ENCODE measurements at regions not wholly inside any gene's neighbourhood (a gene's known extent, or its start where the extent isn't known, plus 50 kb on each side); places are given as distances from the start of the nearest gene placed in this dataset.

DNA sequence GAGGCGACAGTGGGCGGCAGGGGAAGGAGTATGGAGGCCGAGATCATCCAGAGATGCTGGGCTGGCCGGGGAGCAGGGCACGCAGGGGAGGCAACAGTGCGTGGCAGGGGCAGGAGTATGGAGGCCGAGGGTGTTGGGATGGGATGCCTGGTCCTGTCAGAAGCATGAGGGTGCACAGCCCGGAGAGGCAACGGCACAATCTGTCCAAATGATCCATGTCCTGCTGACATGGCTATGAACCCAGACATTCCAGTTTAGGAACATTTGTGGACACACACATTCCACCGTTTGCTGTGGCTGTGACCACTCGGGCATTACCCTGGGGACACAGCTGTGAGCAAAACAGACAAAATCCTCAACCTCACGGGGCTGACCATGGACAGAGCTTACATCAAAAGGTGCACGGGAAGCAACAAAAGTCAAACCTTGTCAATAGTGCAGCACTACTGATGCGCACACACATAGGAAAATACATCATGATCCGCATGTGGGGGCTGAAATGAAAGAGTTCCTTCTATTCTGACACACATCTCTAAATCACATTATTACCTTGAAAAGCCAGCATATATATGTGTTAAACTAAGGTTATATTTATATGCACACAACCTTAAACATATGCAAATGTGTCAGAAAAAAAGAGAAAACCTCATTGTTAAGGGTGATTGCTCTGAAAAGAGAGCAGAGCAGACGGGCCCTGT, 144.0 kb upstream of the GPC1 start:
- no peak for DNase-seq (ENCODE audit: low spot score)
- in situ Hi-C loops (cut with MboI; ENCODE audit: low pct_unique_long_range_greater_than_20kb, low sequenced_read_pairs, unreplicated experiment), result no loop called here
- TF ChIP-seq, protein P1, sequence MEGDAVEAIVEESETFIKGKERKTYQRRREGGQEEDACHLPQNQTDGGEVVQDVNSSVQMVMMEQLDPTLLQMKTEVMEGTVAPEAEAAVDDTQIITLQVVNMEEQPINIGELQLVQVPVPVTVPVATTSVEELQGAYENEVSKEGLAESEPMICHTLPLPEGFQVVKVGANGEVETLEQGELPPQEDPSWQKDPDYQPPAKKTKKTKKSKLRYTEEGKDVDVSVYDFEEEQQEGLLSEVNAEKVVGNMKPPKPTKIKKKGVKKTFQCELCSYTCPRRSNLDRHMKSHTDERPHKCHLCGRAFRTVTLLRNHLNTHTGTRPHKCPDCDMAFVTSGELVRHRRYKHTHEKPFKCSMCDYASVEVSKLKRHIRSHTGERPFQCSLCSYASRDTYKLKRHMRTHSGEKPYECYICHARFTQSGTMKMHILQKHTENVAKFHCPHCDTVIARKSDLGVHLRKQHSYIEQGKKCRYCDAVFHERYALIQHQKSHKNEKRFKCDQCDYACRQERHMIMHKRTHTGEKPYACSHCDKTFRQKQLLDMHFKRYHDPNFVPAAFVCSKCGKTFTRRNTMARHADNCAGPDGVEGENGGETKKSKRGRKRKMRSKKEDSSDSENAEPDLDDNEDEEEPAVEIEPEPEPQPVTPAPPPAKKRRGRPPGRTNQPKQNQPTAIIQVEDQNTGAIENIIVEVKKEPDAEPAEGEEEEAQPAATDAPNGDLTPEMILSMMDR (IDR thresholded peaks at IDR 0.05; ENCODE audit: extremely low read depth, insufficient read depth, missing control alignments), result no peak

DNA sequence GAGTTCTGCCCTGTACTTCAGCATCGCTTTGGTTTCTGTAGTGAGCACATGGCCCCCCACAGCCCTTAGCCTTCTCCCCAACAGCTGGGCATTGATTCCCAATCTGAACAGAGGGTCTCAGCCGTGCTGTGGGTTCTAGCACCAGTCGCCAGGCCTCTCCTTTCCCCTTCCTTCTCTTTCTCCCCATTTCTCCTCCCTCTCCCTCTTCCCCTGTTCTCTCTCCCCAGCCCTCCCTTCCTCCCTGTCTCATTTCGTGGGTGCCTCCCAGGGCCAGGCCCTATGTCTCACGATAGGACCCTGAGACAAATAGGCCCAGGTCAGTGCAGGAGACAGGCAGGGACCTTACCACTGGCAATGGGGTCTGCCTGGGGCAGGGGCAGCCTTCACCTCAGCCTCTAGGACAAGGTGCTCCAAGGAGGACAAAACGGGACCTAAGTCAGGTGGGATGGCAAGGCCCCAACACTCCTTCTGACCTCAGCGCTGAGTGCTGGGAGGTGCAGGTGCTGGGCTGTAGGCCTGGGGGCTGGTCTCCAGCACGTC, 143.4 kb upstream of the GPC1 start:
- DNase-seq (ENCODE audit: low spot score), result no peak
- in situ Hi-C loops (cut with MboI; ENCODE audit: low pct_unique_long_range_greater_than_20kb, low sequenced_read_pairs, unreplicated experiment), result no loop called here
- TF ChIP-seq, protein P1 (IDR thresholded peaks at IDR 0.05; ENCODE audit: extremely low read depth, insufficient read depth, missing control alignments), result no peak

DNA sequence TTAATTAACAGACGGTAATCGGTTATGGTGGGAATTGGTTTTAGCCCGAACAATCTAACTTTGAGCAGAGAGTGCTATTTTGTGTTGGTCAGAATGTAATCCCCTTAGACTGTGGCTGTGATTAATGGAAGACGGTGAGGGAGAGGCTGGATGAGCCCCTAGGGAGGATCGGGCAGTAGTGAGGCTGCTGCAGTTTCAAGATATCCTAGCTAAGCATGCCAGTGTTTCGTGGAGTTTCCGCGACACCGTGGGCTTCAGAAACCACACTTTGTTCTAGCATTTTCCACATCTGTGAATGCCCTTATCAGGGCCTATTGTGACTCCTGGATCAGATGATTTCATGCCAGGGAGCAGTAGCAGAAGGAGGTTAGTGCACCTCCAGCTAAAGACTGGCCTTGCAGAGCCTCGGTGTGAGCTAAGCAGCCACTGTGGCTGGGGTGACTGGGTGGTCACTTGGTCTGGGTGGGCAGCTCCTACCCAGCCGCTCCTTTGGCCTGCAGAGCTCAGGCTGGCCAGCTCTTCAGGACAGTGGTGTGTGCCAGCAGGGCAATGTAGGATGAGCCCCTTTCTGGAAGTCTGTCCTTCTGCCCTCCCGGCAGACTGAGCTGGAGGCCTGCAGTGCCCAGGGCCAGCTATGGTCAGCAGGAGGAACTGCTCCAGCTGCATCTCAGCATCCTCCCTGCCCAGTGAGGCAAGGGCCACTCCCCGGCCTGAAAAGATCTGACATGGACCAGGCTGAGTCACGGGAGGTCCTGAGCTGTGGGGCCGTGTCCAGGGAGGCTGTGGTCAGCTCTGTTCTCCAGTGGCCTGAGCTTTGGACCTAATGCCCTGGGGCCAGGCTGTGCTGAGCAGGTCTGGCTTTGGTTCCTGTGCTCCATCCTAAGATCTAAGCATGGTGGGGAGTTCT, 142.6 kb upstream of the GPC1 start:
- in situ Hi-C loops (cut with MboI; ENCODE audit: low pct_unique_long_range_greater_than_20kb, low sequenced_read_pairs, unreplicated experiment), result no loop called here
- DNase-seq (ENCODE audit: low spot score), result no peak
- TF ChIP-seq, protein P1 (IDR thresholded peaks at IDR 0.05; ENCODE audit: extremely low read depth, insufficient read depth, missing control alignments), result no peak

DNA sequence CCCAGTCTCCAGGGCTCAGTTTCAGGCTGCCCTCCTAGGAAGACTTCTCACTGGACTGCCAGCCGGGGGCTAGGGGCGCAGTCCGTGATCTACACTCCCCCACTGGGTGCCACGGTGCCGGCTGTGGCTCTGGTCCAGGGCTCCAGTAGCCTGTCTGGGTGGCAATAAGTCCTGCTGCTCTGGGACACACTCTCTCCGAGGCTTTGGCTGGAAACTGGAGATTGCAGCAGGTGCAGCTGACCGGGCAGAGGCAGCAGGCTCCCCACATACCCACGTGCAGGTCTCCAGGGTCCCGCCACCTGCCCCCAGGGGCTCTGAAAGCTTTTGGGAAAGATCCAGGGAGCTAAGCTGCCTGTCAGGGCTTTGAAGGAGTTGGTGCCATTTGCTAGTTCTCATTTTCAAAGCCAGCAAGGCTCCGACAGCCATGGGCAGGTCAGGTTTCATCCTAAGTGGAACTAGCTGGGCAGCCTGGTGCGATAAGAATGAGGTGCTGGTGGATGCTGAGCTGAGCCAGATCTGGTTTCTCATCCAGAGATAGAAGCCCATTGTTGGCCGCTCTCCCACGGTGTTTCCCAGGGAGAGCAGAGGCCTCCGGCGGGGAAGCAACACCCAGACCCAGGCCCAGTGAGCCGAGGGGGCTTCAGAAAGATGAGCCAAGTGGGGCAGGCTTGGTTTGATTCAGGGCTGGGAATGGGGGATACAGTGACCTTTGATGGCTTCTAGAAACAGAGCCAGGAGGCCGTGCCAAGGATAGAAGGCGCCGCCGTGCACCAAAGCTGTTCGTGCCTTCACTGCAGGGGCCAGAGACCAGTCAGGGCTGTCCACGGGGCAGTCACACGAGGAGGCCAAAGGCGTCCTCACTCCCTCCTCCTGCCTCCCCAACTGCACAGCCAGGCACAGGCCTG, 141.7 kb upstream of the GPC1 start:
- peak; percentile 13 for DNase-seq (ENCODE audit: low spot score)
- in situ Hi-C loops (cut with MboI; ENCODE audit: low pct_unique_long_range_greater_than_20kb, low sequenced_read_pairs, unreplicated experiment), result no loop called here
- TF ChIP-seq, protein P1 (IDR thresholded peaks at IDR 0.05; ENCODE audit: extremely low read depth, insufficient read depth, missing control alignments), result no peak

DNA sequence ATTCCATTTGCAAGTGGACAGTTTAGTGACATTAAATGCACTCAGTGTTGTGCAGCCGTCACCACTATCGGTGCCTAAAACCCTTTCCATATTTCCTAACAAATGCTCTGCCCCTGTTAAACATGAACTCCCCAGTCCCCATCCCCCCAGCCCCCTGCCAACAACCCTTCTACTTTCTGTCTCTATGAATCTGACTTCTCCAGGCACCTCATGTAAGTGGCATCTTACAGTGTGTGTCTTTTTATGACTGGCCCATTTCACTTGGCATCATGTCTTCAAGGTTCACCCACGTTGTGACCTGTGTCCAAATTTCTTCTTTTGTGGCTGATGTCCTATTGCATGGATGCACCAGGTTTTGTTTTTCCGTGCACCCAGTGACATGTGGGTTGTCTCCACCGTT, 140.9 kb upstream of the GPC1 start:
- no peak for DNase-seq (ENCODE audit: low spot score)
- in situ Hi-C loops (cut with MboI; ENCODE audit: low pct_unique_long_range_greater_than_20kb, low sequenced_read_pairs, unreplicated experiment), result no loop called here

More for the DNA sequence above, 140.9 kb upstream of the GPC1 start:
- TF ChIP-seq, protein P1 (IDR thresholded peaks at IDR 0.05; ENCODE audit: extremely low read depth, insufficient read depth, missing control alignments), result no peak
